ENCODE measurements at regions not wholly inside any gene's neighbourhood (a gene's known extent, or its start where the extent isn't known, plus 50 kb on each side); places are given as distances from the start of the nearest gene placed in this dataset.

GRCh38 chr5:3709717-3710348 lies 114.2 kb downstream of the IRX1 start:
- TF ChIP-seq REST (IDR thresholded peaks at IDR 0.05; ENCODE audit: low read depth) (no peak), RAD21 (IDR thresholded peaks at IDR 0.05; ENCODE audit: low read depth) (no peak), EGR1 (IDR thresholded peaks at IDR 0.05) (no peak), TAF1 (IDR thresholded peaks at IDR 0.05; ENCODE audit: low read depth) (no peak), CREB1 (IDR thresholded peaks at IDR 0.05; ENCODE audit: low read depth) (no peak), YY1 (IDR thresholded peaks at IDR 0.05; ENCODE audit: low read depth) (no peak), TCF12 (IDR thresholded peaks at IDR 0.05; ENCODE audit: low read depth) (no peak), NFIC (IDR thresholded peaks at IDR 0.05) (no peak), EP300 (IDR thresholded peaks at IDR 0.05; ENCODE audit: borderline replicate concordance) (no peak), FOXM1 (IDR thresholded peaks at IDR 0.05; ENCODE audit: borderline replicate concordance, low read depth) (no peak), CEBPB (IDR thresholded peaks at IDR 0.05) (no peak), ZBTB7A (IDR thresholded peaks at IDR 0.05; ENCODE audit: low read depth) (no peak)

GRCh38 chr5:3715062-3715461 lies 119.4 kb downstream of the IRX1 start:
- TF ChIP-seq USF1 (IDR thresholded peaks at IDR 0.05) (no peak), TEAD4 (IDR thresholded peaks at IDR 0.05) (no peak), TAF1 (IDR thresholded peaks at IDR 0.05; ENCODE audit: low read depth) (no peak), EP300 (IDR thresholded peaks at IDR 0.05; ENCODE audit: borderline replicate concordance) (no peak), ZBTB7A (IDR thresholded peaks at IDR 0.05; ENCODE audit: low read depth) (no peak), TCF12 (IDR thresholded peaks at IDR 0.05; ENCODE audit: low read depth) (no peak), CREB1 (IDR thresholded peaks at IDR 0.05; ENCODE audit: low read depth) (no peak), EGR1 (IDR thresholded peaks at IDR 0.05) (no peak), CEBPB (IDR thresholded peaks at IDR 0.05) (no peak), REST (IDR thresholded peaks at IDR 0.05; ENCODE audit: low read depth) (no peak), MAX (IDR thresholded peaks at IDR 0.05) (no peak), YY1 (IDR thresholded peaks at IDR 0.05; ENCODE audit: low read depth) (no peak), FOXM1 (IDR thresholded peaks at IDR 0.05; ENCODE audit: borderline replicate concordance, low read depth) (no peak), NFIC (IDR thresholded peaks at IDR 0.05) (no peak)

- TF ChIP-seq YY1 (IDR thresholded peaks at IDR 0.05; ENCODE audit: low read depth), result no peak
These were observed 134.0 kb downstream of the IRX1 start for GRCh38 chr5:3729631-3730030.

- TF ChIP-seq RAD21 (IDR thresholded peaks at IDR 0.05; ENCODE audit: low read depth) (no peak), FOXM1 (IDR thresholded peaks at IDR 0.05; ENCODE audit: borderline replicate concordance, low read depth) (no peak), ZBTB7A (IDR thresholded peaks at IDR 0.05; ENCODE audit: low read depth) (no peak), EGR1 (IDR thresholded peaks at IDR 0.05) (no peak), NFIC (IDR thresholded peaks at IDR 0.05) (no peak), TCF12 (IDR thresholded peaks at IDR 0.05; ENCODE audit: low read depth) (no peak), TAF1 (IDR thresholded peaks at IDR 0.05; ENCODE audit: low read depth) (no peak), CREB1 (IDR thresholded peaks at IDR 0.05; ENCODE audit: low read depth) (no peak), REST (IDR thresholded peaks at IDR 0.05; ENCODE audit: low read depth) (no peak), MAX (IDR thresholded peaks at IDR 0.05) (no peak)
These were observed 139.0 kb downstream of the IRX1 start for GRCh38 chr5:3734632-3735031.

- no peak for TF ChIP-seq EP300 (IDR thresholded peaks at IDR 0.05; ENCODE audit: borderline replicate concordance)
- TF ChIP-seq FOXM1 (IDR thresholded peaks at IDR 0.05; ENCODE audit: borderline replicate concordance, low read depth), result no peak
These were observed 140.8 kb downstream of the IRX1 start for GRCh38 chr5:3736466-3736865.

Measured in Ishikawa (cell line).